NCI-H2227 (cell line): ENCODE measurements at regions not wholly inside any gene's neighbourhood (a gene's known extent, or its start where the extent isn't known, plus 50 kb on each side); places are given as distances from the start of the nearest gene placed in this dataset.
"Not testable (repeated sequence)": the region's sequence is repeated elsewhere in the genome, so short reads cannot be mapped to it uniquely, and the experiment has no call there.

Experiments used
- DNase-seq: peaks from one replicate; lab custom pipeline; 2025; ENCODE audit not compliant: unreplicated experiment; lab: John Stamatoyannopoulos, UW

- no peak for DNase-seq
These were observed 175.3 kb upstream of the CREB1 start for GRCh38 chr2:207354462-207354861.

GRCh38 chr2:207356567-207356966, 173.2 kb upstream of the CREB1 start:
- no peak for DNase-seq

- no peak for DNase-seq
These were observed 172.5 kb upstream of the CREB1 start for GRCh38 chr2:207357216-207357615.

- no peak for DNase-seq
These were observed 167.0 kb upstream of the CREB1 start for GRCh38 chr2:207362716-207363115.

GRCh38 chr2:207363761-207364290, 165.9 kb upstream of the CREB1 start:
- DNase-seq = peak; percentile 34

GRCh38 chr2:207370646-207371045, 159.1 kb upstream of the CREB1 start:
- DNase-seq = no peak

- DNase-seq = no peak
These were observed 157.9 kb upstream of the CREB1 start for GRCh38 chr2:207371877-207372276.

- no peak for DNase-seq
These were observed 157.3 kb upstream of the CREB1 start for GRCh38 chr2:207372483-207372882.

GRCh38 chr2:207375207-207375875, 154.4 kb upstream of the CREB1 start:
- no peak for DNase-seq

- not testable (repeated sequence) for DNase-seq
These were observed 151.1 kb upstream of the CREB1 start for GRCh38 chr2:207378620-207379019.

GRCh38 chr2:207385076-207385475, 144.7 kb upstream of the CREB1 start:
- DNase-seq = no peak

- DNase-seq = no peak
These were observed 143.9 kb upstream of the CREB1 start for GRCh38 chr2:207385903-207386302.

GRCh38 chr2:207387001-207387571, 142.7 kb upstream of the CREB1 start:
- DNase-seq = no peak

GRCh38 chr2:207390302-207391095, 139.3 kb upstream of the CREB1 start:
- peak; percentile 45 for DNase-seq

GRCh38 chr2:207394203-207394781, 135.5 kb upstream of the CREB1 start:
- DNase-seq = no peak

GRCh38 chr2:207394812-207395534, 134.8 kb upstream of the CREB1 start:
- peak; percentile 41 for DNase-seq

- no peak for DNase-seq
These were observed 134.1 kb upstream of the CREB1 start for GRCh38 chr2:207395535-207396251.

GRCh38 chr2:207397917-207398655, 131.7 kb upstream of the CREB1 start:
- DNase-seq = no peak

- no peak for DNase-seq
These were observed 130.5 kb upstream of the CREB1 start for GRCh38 chr2:207399301-207399700.

- no peak for DNase-seq
These were observed 128.4 kb upstream of the CREB1 start for GRCh38 chr2:207401338-207401737.
